ENCODE measurements at regions not wholly inside any gene's neighbourhood (a gene's known extent, or its start where the extent isn't known, plus 50 kb on each side); places are given as distances from the start of the nearest gene placed in this dataset.

GRCh38 chr10:62453274-62453673 lies 79.1 kb downstream of the ZNF365 start:
- no peak for DNase-seq

DNA sequence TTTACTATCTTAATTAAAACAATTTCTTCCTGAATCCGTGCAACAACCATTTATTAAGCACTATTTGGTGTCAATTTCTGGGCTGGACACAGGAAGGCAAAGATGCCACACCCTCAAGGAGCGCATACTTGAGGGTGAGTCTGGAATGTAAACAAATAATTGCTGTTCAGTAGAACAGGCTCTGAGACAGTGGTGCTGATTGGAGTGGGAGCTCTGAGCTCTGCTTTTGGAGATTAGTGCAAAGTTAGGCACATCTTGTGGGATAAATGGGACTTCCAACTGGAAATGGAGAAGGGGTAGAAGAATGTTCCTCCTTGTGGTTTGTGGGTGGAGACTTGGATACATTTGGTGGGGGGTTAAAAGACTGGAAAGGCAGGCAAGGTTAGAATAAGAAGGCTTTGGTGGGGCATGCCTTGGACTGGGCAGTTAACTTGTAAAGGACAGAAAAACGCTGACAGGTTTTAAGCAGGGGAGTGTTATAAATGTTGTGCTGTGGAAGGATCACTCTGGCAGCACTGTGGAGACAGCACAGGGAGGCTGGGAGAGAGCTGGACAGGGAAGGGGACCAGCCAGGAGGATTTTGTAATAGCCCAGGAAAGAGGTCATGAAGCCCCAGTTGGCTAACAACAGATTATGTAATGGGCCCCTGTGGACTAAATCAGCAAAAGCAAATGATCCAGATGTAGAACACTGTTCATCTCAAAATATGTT lies 80.7 kb downstream of the ZNF365 start:
- no peak for DNase-seq

GRCh38 chr10:62456611-62457101 lies 82.5 kb downstream of the ZNF365 start:
- no peak for DNase-seq

GRCh38 chr10:62457196-62457595 lies 83.0 kb downstream of the ZNF365 start:
- DNase-seq: no peak

GRCh38 chr10:62457598-62457997 lies 83.4 kb downstream of the ZNF365 start:
- no peak for DNase-seq

GRCh38 chr10:62459072-62459471 lies 84.9 kb downstream of the ZNF365 start:
- DNase-seq: no peak

DNA sequence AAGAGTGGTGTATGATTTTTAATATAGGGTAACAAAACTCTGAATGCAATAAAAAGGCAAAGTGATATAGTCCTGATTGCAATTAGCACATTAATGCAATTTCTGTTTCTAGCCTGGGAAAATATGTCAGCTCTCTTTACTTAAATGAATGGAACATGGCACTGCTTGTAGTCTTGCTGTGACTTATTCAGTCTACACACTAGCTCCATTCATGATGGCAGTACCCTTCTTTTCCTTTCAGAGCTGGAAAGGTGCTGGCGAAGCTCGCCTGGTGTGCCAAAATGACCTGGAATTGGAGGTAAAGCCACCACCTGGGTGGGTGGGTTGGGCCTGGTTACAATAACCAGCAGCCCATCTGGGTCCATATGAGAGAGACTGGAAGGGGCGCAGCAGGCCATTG lies 85.3 kb downstream of the ZNF365 start:
- DNase-seq: no peak

DNA sequence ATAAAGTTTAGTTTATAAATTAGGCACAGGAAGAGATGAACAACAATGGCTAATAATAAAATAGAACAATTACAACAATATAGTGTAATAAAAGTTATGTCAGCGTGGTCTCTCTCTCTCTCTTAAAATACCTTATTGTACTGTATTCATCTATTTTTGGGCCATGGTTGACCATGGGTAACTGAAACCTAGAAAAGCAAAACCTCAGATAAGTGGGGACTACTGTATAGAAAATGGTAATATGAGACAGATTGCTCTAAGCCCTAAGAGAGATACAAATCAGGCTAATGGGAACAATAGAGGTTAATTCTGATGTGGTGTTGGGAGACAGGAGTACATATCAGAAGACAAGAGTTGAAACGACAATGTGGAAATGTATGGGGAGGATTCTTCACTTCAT lies 86.2 kb downstream of the ZNF365 start:
- DNase-seq: no peak

GRCh38 chr10:62461120-62461519 lies 87.0 kb downstream of the ZNF365 start:
- no peak for DNase-seq

GRCh38 chr10:62462461-62462860 lies 88.3 kb downstream of the ZNF365 start:
- no peak for DNase-seq

DNA sequence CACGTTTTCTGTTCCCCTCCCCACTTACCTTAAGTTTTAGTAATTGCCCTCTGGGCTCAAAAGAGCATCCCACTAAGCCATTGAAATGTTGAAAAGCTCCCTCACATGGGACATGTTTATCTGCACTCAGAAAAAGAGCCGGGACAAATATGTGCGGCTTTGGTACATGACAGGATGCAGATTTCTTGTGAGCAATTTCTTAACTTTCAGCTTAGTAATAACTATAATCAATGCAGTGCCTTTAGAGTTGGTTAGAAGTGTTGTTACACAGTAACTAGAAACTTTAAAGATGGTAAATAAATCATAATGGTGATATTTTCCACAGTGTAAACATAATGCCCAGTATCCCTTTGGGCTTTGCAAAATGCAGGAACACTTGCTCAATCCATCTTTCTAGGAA lies 89.2 kb downstream of the ZNF365 start:
- no peak for DNase-seq

DNA sequence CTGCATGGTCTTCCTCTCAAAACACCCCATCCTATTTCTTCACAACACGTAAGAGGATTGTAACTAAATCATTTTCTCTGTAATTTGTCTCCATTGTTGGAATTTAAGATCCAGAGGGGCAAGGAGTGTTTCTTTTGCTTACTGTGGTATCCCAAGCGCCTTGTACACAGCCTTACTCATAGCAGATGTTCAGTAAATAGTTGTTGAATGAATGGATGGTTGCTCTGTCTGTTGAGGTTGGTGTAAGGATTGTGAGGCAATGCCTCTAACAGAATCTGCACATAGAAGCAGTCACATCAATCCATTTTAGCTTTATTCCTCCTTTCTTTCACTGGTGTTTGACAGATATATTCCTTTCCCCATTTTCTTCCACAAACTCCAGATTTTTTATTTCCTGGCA lies 90.1 kb downstream of the ZNF365 start:
- DNase-seq: no peak

GRCh38 chr10:62466590-62466989 lies 92.4 kb downstream of the ZNF365 start:
- no peak for DNase-seq

GRCh38 chr10:62467527-62467926 lies 93.4 kb downstream of the ZNF365 start:
- DNase-seq: no peak

DNA sequence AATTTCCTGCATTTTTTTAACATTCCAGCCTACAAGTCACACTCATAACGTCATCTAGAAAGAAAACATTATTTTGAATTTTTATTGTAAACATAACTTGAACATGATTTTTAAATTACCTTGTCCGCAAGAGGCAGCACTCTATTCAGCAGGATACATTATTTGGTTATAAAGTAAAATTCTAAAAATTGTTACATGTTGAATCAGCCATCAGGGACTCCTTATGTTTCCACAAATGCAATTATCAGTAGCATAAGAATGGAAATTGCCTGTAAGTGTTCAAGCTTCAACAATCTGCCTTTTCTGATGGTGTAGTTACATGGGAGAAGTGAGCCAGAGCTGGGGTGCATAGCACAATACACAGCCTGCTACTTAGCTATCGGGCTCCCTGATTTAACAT lies 97.5 kb downstream of the ZNF365 start:
- no peak for DNase-seq

DNA sequence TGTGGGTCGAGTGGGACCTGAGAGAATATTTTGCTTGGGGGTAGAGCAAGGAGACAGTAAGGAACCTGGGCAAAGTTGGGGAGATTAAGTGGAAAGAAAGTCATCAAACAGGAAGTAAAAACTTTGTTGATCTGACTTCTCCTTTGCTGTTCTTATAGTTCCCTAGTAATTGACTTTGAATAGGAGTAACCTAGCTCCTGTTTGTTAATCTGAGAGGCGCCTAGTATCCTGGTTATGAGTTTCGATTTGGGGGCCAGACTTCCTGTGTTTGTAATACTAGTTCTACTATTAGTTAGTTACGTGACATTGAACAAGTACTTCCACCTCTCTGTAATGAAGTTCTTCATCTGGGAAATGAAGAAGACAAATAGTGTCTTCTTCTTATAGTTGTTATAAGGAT lies 99.1 kb downstream of the ZNF365 start:
- no peak for DNase-seq

- no peak for DNase-seq
These were observed 101.4 kb downstream of the ZNF365 start for GRCh38 chr10:62475551-62475950.

DNA sequence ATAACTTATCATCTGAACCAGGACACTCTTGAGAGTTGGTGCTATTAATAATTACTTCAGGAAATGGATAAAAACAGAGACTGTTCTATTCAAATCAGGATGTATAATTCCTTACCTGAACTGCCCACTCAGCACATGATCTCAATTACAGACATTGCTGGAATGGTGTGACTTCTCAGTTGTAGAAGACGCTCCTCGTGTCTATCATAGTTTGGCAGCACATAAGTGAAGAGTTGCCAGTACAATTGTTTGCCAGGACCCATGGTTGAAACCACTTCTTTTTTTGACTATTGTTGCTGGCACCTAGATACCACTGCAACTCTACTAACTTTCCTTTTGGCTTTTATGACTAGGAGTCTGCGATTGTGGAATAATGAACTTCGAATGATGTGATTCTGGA lies 105.4 kb downstream of the ZNF365 start:
- DNase-seq: no peak

GRCh38 chr10:62480196-62480595 lies 106.0 kb downstream of the ZNF365 start:
- DNase-seq: no peak

DNA sequence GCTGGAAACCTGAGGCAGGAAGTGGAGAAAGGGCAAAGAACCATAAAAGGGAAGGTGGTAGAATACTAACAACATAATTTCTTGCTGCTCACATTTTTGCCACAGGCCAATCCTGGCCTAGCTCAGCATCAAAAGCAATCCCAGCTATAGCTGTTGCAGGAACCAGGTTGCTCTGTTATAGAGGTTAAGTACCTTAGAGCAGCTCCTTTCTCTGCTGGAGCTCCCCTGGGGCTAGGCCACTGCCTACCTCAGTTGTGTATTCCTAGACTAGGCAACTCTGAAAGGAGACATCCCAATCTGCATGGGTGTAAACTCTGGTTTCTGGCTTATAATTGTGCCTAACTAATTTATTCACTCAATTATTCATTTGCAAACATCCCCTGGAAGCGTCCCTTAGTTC lies 108.4 kb downstream of the ZNF365 start:
- no peak for DNase-seq

DNA sequence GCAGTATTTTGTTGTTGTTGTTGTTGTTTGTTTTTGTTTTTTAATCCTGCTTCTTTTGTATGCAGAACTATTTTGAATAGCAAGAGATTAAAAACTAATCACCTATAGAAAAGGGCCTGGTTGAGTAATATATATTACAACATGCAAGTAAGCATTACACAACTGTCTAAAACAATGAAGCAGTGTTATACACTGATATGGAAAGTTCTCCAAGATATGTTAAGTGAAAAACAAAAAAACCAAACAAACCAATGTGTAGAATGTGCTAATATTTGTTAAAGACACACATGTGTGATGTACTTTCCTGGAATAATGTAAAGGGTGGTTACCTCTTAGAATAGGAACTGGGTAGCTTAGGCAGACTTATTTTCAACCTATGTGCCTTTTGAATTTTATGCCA lies 117.4 kb downstream of the ZNF365 start:
- DNase-seq: no peak

- DNase-seq: no peak
These were observed 118.1 kb downstream of the ZNF365 start for GRCh38 chr10:62492012-62492869.

GRCh38 chr10:62492870-62493180 lies 118.7 kb downstream of the ZNF365 start:
- no peak for DNase-seq

DNA sequence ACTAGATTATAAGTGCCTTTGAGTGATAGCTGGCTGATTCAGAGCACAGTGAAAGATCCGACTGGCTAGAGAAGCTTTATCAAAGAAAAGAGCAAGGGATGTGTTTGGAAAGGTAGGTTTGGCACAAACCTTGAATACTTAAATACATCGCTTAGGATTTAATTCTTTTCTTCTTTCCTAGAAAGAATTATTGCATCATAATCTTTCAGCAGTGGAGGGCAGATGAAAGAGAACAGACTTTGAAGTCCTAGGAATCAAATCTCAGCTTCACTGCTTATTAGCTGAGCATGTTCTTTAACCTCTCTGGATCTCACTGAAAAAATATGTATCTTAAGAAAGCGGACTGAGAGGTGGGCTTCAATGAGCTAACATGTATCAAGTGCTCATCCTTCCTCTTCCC lies 122.8 kb downstream of the ZNF365 start:
- DNase-seq: no peak

GRCh38 chr10:62498271-62498670 lies 124.1 kb downstream of the ZNF365 start:
- DNase-seq: no peak

Measured in SHP77 (cell line).